AG09319 (cell line): ENCODE measurements at regions not wholly inside any gene's neighbourhood (a gene's known extent, or its start where the extent isn't known, plus 50 kb on each side); places are given as distances from the start of the nearest gene placed in this dataset.

Source experiments
- DNase-seq: peaks from one replicate; pipeline ENCODE4 v3.0.0-alpha.2; 2010; ENCODE audit warnings: low read depth; ENCODE audit errors: extremely low read depth
- TF ChIP-seq, protein P1 (sequence below): IDR thresholded peaks from 2 replicates; pipeline ENCODE4 v1.5.1; 2011; ENCODE audit warnings: low read depth, mild to moderate bottlenecking, inconsistent platforms, low read length, moderate library complexity

DNA sequence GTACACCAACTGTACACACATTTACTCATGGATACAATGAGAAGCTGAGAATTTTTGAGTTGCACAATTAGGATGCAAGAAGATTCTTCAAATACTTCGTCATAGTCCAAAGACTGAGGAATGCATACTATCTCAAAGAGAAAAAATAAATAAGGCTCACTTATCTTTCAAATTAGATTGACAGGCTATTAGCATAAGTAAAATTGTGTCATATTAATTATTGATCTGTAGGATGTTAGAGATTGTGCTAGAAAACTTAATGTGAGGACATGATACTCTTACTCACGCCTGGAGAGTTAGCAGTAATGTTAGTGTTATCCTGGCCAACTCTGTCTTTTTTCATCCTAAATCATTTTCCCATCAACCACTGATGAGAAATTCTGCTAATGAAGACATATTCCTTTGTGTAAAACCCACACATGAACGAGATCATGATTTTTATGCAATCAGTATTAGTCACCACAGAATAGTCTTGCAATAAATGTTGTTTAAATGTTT lies 659.0 kb downstream of the LTN1 start:
- DNase-seq, result peak; percentile 40

DNA sequence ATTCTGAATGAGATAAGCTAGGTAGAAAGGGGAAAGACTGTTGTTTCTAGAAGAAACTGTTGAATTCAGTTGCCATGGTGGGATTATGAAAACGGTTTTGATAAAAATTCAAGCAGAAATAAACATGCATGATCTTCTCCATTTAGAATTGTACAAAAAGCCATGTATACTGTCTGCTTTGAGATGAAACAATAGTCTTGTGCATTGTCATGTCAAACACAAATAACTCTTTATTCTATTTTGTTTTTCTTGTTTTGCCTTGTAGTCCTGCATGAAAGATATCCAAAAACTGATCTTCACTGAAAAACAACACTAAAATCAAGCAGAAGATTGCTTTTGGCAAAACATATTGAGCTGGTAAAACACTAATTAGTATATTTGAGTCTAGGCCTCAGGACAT lies 659.9 kb downstream of the LTN1 start:
- TF ChIP-seq, protein P1, sequence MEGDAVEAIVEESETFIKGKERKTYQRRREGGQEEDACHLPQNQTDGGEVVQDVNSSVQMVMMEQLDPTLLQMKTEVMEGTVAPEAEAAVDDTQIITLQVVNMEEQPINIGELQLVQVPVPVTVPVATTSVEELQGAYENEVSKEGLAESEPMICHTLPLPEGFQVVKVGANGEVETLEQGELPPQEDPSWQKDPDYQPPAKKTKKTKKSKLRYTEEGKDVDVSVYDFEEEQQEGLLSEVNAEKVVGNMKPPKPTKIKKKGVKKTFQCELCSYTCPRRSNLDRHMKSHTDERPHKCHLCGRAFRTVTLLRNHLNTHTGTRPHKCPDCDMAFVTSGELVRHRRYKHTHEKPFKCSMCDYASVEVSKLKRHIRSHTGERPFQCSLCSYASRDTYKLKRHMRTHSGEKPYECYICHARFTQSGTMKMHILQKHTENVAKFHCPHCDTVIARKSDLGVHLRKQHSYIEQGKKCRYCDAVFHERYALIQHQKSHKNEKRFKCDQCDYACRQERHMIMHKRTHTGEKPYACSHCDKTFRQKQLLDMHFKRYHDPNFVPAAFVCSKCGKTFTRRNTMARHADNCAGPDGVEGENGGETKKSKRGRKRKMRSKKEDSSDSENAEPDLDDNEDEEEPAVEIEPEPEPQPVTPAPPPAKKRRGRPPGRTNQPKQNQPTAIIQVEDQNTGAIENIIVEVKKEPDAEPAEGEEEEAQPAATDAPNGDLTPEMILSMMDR, result no peak
- DNase-seq, result no peak

More for the DNA sequence above, 659.0 kb downstream of the LTN1 start:
- TF ChIP-seq, protein P1, result no peak

DNA sequence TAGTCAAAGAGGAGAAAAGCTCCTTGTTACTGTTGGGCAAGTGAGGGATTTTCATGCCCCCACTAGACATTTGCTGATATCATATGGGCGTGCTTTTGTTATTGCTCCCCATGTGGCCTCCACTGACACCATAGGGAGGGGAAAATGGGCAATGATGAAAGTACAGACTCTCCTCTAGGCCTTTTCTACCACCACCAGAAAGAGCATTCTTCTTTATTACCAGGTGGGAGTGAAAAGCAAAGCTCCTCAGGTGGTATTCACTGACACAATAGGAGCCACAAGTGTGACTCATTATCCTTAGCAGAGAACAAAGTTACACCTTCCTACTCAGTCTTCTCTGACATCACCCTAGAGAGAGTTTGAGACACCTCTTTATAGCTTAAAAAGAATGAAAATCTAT lies 667.1 kb downstream of the LTN1 start:
- DNase-seq, result no peak
- TF ChIP-seq, protein P1, result no peak

DNA sequence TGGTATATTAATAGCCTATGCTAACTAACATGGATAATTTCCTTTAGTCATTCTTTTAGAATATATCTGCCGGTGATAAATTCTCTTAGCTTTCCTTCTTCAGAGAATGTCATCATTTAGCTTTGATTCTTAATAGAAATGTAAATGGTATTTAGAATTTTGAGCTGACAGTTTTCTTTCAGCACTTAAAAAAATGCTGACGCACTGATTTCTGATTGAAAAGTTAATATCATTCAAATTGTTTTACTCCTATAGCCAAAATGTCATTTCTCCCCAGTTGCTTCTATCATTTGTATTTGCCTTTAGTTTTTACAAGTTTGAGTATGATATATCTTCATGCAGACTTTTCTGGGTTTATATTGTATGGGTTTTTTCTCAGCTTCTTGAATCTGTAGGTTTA lies 668.0 kb downstream of the LTN1 start:
- no peak for DNase-seq
- TF ChIP-seq, protein P1, result no peak

DNA sequence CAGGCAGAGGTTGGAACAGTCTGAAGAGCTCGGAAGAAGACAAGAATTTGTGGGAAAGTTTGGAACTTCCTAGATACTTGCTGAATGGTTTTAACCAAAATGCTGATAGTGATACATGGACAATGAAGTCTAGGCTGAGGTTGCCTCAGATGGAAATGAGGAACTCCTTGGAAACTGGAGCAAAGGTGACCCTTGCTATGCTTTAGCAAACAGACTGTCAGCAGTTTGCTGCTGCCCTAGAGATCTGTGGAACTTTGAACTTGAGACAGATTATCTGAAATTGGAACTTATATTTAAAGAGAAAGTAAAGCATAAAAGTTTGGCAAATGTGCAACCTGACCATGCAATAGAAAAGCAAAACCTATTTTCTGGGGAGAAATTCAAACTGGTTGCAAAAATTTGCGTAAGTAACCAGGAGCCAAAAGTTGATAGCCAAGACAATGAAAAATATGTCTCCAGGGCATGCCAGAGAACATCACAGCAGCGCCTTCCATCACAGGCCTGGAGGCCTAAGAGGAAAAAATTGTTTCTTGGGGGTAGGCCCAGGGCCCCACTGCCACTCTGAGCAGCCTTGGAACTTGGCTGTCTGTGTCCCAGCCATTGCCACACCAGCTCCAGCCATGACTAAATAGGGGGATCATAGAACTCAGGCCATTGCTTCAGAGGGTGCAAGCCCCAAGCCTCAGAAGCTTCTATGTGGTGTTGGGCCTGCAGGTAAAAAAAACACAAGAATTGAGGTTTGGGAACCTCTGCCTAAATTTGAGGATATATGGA lies 675.3 kb downstream of the LTN1 start:
- TF ChIP-seq, protein P1, result no peak
- DNase-seq, result no peak

DNA sequence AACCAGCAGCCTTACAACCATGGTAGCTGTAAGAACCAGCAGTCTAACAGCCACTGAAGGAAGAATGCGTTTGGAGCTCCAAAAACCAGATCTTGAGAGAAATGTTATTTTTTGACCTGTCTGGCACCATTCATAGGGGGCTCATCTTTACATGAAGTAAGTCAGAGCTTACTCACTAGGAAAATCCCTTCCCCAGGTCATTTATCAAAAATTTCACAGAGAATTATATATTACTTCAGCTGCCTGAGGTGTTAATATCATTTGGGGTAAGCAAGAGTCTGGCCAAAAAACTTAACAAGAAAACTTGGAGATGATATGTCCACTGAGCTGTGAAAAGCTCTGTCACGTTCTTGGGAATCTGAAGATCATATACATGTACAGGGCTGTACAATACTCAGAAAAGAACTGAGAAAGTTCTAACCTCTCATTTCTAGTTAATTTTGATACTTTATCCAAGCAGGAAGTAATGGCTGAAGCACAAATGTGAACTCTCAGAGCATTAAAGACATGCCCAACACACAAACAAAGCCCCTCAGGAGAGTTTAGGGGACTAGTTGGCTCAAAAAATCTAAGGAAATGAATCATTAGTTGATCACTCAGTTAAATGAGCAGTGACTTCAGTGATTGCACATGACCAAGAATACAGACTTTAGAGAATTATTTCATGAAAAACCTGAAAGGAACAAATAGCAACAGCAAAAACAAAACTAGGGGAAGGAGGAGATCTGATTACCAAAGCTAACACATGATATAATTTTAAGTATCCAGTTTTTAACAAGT lies 681.1 kb downstream of the LTN1 start:
- no peak for DNase-seq
- TF ChIP-seq, protein P1, result no peak

DNA sequence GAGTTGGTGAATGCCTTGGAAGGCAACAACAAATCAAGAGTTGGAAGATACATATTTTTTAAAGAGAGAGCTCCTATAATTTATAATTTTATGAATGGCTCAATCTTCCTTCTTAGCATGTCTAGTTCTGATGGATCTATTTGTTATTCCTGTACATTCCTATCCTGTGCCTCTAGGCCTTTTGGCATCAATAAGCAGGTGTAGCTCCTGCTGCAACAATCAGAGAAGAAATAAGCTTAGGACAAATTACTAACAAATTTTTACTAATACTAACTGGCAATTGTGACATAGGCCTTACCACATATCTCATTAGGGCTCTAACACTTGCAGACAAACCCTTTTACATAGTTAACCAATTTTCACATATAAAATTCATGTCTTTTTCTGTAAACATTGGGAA lies 682.0 kb downstream of the LTN1 start:
- TF ChIP-seq, protein P1, result no peak

More for the DNA sequence above, 682.0 kb downstream of the LTN1 start:
- no peak for DNase-seq
